Activated naive CD4-positive, alpha-beta T cell treated with Interleukin-2 at 50 U/mL for 16 hours (primary cell): ENCODE measurements at regions not wholly inside any gene's neighbourhood (a gene's known extent, or its start where the extent isn't known, plus 50 kb on each side); places are given as distances from the start of the nearest gene placed in this dataset.

ENCODE experiments used
- DNase-seq: peaks from one replicate; pipeline ENCODE4 v3.0.0-alpha.2; 2020

GRCh38 chr18:40707797-40708196 is 1247.2 kb upstream of the PIK3C3 start:
- no peak for DNase-seq

DNA sequence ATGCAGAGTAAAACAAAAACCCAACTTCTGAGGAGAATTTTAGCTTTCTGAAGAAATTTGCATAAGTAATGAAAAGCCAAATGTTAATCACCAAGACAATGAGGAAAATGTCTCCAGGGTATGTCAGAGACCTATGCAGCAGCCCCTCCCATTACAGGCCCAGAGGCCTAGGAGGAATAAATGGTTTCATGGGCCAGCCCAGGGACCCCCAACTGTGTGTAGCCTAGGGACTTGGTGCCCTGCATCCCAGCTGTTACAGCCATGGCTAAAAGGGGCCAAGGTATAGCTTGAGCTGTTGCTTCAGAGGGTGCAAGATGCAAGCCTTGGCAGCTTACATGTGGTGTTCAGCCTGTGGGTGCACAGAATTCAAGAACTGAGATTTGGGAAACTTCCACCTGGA is 1256.9 kb upstream of the PIK3C3 start:
- DNase-seq = no peak

GRCh38 chr18:40695526-40695925 is 1259.5 kb upstream of the PIK3C3 start:
- DNase-seq = no peak

DNA sequence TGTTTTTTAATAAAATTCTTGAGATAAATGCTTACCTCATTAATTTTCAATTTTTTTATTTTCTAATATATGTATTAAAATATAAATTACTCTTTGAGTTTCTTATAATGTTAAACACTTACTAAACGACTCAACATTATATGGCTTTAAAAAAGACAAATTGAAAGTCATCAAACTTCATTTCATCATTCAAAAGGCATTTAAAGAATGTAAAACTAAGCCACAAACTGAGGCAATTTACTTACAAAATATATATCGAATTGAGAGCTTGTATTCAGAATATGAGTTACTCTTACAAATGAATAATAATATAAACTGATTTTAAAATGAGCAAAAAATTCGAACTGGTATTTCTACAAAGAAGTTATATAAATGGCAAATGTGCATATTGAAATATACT is 1262.2 kb upstream of the PIK3C3 start:
- DNase-seq = no peak

DNA sequence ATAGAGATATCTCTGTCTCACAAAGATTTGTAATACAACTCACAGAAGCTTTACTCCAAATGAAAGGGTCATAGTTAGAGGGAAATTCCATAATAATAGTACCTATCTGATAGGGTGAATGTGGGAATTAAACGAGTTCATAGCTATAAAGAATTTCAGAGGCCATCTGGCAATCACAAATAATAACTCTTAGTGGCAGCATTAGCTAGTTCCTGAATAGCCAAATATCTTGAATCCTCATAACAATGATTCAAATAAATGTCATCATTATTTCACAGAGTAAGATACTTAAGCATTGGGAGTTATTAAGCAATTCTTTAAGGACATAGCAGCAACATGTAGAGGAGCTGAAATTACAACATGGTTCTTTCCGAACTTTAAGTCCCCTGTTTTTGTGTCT is 1265.0 kb upstream of the PIK3C3 start:
- DNase-seq = no peak

- DNase-seq = no peak
Observed at GRCh38 chr18:40687399-40687798, 1267.6 kb upstream of the PIK3C3 start.

GRCh38 chr18:40686836-40687235 is 1268.2 kb upstream of the PIK3C3 start:
- DNase-seq = no peak

DNA sequence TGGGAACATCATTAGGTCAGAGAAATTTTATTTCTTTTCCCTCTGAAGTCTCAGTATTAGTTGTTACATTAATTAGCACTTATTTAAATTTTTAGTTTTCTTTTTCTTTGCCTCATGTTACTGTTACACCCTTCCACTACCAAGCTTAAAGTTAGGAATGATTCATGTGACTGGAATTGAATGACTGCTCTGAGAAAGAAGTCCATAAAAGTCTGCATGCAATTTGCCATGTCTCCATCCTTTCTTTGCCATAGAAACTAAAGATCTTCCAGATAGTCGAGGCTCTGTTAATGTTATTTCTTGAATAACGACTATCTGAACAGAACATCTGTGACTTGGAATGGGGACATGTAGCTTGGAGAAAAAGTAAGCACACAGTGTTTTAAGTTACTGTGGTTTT is 1269.8 kb upstream of the PIK3C3 start:
- no peak for DNase-seq

DNA sequence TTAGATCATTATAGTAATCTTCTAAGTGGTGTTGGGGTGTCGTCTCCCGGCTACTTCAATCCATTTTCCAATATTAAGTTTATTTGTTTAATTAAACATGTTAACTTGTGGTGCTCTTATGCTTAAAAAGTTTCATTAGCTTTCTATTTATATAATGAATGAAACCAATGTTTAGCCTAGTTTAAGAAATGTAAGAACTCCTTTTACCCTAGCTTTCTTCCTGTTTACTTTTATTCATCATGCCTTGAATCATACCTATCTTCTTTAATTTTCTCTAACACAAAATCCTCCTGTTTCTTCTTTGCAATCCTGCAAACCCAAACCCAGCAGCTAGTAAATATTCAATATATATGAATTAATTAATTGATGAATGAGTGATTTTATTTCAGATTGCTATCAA is 1276.7 kb upstream of the PIK3C3 start:
- no peak for DNase-seq

GRCh38 chr18:40676668-40677067 is 1278.4 kb upstream of the PIK3C3 start:
- no peak for DNase-seq

DNA sequence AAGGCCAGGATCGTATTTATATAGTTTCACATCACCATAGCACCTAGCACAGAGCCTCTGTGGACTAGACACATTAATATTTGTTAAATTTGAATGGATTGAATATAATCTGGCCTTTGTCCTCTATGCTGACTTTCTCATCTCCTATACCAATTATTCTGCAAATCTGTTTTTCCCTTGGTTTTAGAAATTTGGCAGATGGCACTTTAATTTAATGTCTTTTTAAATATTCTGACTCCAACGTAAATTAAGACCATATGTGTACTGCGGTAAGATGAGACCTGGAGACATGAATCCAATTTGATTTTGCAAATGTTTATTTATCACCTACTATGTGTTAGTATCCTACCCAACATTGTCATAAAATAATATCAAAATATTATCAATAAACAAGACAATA is 1281.9 kb upstream of the PIK3C3 start:
- DNase-seq = no peak

GRCh38 chr18:40672590-40672989 is 1282.4 kb upstream of the PIK3C3 start:
- DNase-seq = no peak

- DNase-seq = no peak
Observed at GRCh38 chr18:40670668-40671375, 1284.2 kb upstream of the PIK3C3 start.

DNA sequence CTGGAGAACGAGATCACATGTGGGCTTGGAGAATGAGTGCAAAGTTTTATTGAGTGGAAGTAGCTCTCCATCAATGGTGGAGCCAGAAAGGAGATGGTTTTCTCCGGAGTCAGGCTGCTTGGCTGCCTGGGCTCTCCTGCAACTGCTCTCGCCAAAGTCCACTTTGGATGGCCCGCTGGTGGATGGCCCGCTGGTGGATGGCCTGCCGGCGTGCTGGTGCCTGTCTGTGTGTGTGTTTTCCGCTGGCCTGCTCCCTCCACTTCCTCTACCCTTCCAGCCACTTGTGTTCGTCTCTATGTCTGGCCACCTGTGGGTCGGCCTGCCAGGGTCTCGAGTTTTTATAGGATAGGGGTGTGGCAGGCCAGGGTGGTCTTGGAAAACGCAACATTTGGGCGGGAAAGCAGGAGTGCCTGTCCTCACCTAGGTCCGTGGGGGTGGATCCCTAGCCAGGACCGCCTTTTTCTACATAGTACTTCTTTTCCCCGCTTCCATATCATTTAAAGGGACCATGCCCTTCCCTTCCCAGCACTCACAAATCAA is 1292.1 kb upstream of the PIK3C3 start:
- DNase-seq = no peak

- DNase-seq = no peak
Observed at GRCh38 chr18:40653682-40654081, 1301.4 kb upstream of the PIK3C3 start.

DNA sequence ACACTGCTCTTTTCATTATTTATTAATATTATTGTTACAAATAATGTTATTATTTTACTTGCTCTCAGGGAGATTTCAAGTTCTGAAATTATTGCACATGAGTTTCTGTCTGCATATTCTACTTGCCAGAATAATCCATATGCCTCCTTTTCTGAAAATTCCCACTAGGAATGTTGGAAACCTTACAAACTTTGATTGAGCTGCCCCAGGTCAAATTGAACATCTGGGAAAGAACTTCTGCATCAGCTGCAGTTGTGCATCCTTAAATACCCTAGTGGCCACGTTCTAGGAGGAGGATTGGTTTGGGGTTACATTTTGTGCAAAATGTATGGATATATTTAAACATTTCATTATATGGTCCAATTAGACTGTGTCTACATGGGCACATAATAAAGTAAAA is 1302.7 kb upstream of the PIK3C3 start:
- DNase-seq = no peak

DNA sequence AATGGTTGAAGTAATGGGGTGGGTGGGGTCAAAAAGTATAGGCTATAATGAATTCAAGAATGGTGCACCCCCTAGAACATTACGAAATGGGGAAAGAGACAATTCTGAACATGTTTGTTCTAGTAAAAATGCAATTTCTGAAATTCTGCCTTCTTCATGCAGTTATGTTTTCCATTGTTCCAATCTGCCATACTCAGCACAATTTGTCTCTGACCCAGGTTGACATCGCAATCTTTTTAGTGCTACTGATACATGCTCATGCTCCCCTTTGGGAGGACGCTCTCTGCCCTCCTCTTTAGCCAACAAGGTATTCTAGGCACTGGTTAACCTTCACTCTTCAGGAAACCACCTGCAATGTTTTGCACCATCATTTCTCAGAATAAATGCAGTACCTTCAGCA is 1303.9 kb upstream of the PIK3C3 start:
- DNase-seq = no peak

GRCh38 chr18:40642692-40643229 is 1312.3 kb upstream of the PIK3C3 start:
- DNase-seq = no peak

GRCh38 chr18:40631319-40631718 is 1323.7 kb upstream of the PIK3C3 start:
- DNase-seq = no peak

DNA sequence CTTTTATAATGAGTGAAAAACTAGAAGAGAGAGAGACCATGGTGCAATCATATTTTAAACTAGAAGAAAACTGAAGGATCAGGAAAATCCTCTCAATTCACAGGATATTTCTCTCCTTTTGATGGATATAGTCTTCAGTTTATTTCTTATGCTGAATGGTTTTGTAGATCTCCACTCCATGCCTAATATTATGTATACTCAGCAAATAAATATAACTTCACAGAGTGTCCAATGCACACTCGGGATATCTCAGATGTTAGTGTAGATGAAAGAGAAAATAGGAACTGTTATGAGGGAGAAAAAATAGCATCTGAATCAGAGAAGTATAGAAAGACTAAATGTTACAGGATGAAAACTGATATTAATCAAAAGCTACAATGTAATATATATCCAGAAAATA is 1324.5 kb upstream of the PIK3C3 start:
- no peak for DNase-seq

DNA sequence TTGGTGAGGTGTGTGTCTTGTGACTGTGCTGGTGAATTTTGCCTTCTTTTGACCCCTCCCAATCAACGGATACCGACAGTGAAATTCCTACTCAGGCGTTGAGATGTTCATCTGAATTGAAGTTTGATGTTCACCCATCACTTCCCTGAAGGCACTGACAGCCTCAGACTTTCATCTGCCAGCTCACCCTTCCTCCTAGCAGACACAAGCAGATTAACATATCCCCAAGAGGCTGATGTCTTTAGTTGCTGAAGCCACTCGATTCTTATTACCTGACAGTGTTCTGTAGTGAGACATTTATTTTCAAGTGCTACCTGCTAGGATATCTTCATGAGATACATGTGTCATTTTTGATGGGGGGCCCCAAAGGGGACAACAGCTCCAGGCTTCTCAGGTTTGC is 1330.1 kb upstream of the PIK3C3 start:
- no peak for DNase-seq

DNA sequence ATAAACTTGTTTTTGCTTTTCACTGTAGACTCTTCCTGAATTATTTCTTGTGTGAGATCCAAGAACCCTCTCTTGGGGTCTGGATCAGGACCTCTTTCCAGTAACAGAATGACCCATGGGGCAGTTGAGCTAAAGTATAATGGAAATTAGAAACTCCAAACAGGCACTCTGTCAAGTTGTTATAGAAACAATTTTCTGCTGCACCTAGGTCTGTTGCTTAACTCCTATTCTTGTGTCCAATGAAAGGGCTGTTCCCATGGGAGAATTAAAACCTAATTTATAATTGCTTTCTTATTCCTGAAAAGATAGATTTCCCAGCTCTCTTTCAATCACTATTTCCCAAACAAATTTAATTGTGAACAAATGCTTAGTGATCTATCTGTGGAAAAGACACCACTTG is 1341.3 kb upstream of the PIK3C3 start:
- no peak for DNase-seq

- DNase-seq = no peak
Observed at GRCh38 chr18:40612356-40612755, 1342.7 kb upstream of the PIK3C3 start.

DNA sequence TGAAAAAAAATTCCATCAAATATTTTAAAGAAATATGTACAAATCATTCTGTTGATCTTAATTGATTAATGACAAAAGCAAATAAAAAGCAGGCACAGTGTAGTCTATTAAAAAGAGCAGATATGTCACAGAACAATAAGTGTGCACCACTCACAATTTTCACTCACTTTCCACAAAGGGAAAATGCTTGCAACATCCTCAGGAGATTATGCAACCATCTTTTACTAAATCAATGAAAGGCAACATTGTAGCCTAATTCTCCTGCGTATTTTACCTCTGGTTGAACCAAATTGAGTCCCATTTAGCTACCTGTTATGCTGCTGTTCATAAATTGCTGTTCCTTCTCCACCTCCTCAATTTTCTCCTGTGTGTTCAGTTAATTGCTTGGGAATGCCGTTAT is 1346.8 kb upstream of the PIK3C3 start:
- no peak for DNase-seq

- no peak for DNase-seq
Observed at GRCh38 chr18:40607542-40608148, 1347.4 kb upstream of the PIK3C3 start.
